ENCODE measurements at regions not wholly inside any gene's neighbourhood (a gene's known extent, or its start where the extent isn't known, plus 50 kb on each side); places are given as distances from the start of the nearest gene placed in this dataset.

GRCh38 chrX:104445591-104445990 is 120.4 kb upstream of the IL1RAPL2 start (continued):
- no peak for TF ChIP-seq CTCF (IDR thresholded peaks at IDR 0.05)

- H3K36me3 Mint-ChIP-seq: no peaks in the 10 kb centered on the region
- CTCF ChIA-PET: no interaction called here
- DNase-seq (ENCODE audit: low spot score): no peak
- no peaks in the 10 kb centered on the region for H3K27me3 Mint-ChIP-seq (ENCODE audit: low read depth)
- no peak overlapping the region for H3K4me3 Mint-ChIP-seq
- no peak for TF ChIP-seq RORB (CRISPR knock-in tag; IDR thresholded peaks at IDR 0.05)
- no peak for TF ChIP-seq IRF2 (CRISPR knock-in tag; IDR thresholded peaks at IDR 0.05; ENCODE audit: borderline replicate concordance, low read depth)
- TF ChIP-seq SP1 (CRISPR knock-in tag; conservative IDR thresholded peaks at IDR 0.05): no peak
- TF ChIP-seq ZNF317 (CRISPR knock-in tag; IDR thresholded peaks at IDR 0.05; ENCODE audit: borderline replicate concordance, low read depth): no peak
- TF ChIP-seq ZNF512 (CRISPR knock-in tag; IDR thresholded peaks at IDR 0.05; ENCODE audit: borderline replicate concordance): no peak
- peaks cover 9% of the 10 kb centered on the region for H3K9me3 Mint-ChIP-seq
- ATAC-seq: no peak
- peaks cover 5% of the 10 kb centered on the region for H3K4me1 Mint-ChIP-seq
- POLR2A ChIA-PET: no interaction called here
- no peak overlapping the region for H3K27ac Mint-ChIP-seq
Observed at GRCh38 chrX:104435249-104435648, 130.8 kb upstream of the IL1RAPL2 start.

GRCh38 chrX:104432321-104432720 is 133.7 kb upstream of the IL1RAPL2 start:
- Mint-ChIP-seq H3K9me3 (no peaks in the 10 kb centered on the region), H3K4me3 (no peak overlapping the region), H3K27me3 (ENCODE audit: low read depth) (no peaks in the 10 kb centered on the region), H3K36me3 (no peaks in the 10 kb centered on the region), H3K4me1 (peaks cover 5% of the 10 kb centered on the region), H3K27ac (no peak overlapping the region)
- ChIA-PET POLR2A (no interaction called here), CTCF (no interaction called here)
- TF ChIP-seq FOXK1 (CRISPR knock-in tag; IDR thresholded peaks at IDR 0.05) (no peak), OVOL2 (CRISPR knock-in tag; IDR thresholded peaks at IDR 0.05; ENCODE audit: borderline replicate concordance) (no peak), PREB (CRISPR knock-in tag; IDR thresholded peaks at IDR 0.05; ENCODE audit: borderline replicate concordance) (no peak), MXD4 (CRISPR knock-in tag; IDR thresholded peaks at IDR 0.05; ENCODE audit: borderline replicate concordance) (no peak), CREM (CRISPR knock-in tag; IDR thresholded peaks at IDR 0.05) (no peak), CBFB (CRISPR knock-in tag; IDR thresholded peaks at IDR 0.05; ENCODE audit: low read depth) (no peak), HMGA2 (CRISPR knock-in tag; IDR thresholded peaks at IDR 0.05) (no peak), E2F1 (CRISPR knock-in tag; IDR thresholded peaks at IDR 0.05) (no peak), USF2 (CRISPR knock-in tag; IDR thresholded peaks at IDR 0.05) (no peak), IRF1 (CRISPR knock-in tag; IDR thresholded peaks at IDR 0.05) (no peak), ATF1 (CRISPR knock-in tag; IDR thresholded peaks at IDR 0.05) (no peak), CTCF (IDR thresholded peaks at IDR 0.05) (no peak), ZNF396 (CRISPR knock-in tag; IDR thresholded peaks at IDR 0.05; ENCODE audit: borderline replicate concordance) (no peak), GTF2I (CRISPR knock-in tag; conservative IDR thresholded peaks at IDR 0.05) (no peak), ZMAT4 (CRISPR knock-in tag; IDR thresholded peaks at IDR 0.05) (no peak), ZNF121 (CRISPR knock-in tag; IDR thresholded peaks at IDR 0.05) (no peak), ZNF423 (CRISPR knock-in tag; IDR thresholded peaks at IDR 0.05) (no peak), PRRX2 (CRISPR knock-in tag; IDR thresholded peaks at IDR 0.05) (no peak)
- DNase-seq (ENCODE audit: low spot score) (no peak), ATAC-seq (no peak)
